ENCODE measurements at regions not wholly inside any gene's neighbourhood (a gene's known extent, or its start where the extent isn't known, plus 50 kb on each side); places are given as distances from the start of the nearest gene placed in this dataset.

GRCh38 chr7:84336303-84336702, 141.7 kb upstream of the SEMA3A start:
- RAD21 ChIA-PET (ENCODE audit: unreplicated experiment), result no interaction called here
- in situ Hi-C loops (cut with MboI), result no loop called here
- H2AFZ ChIP-seq (ENCODE audit: control insufficient read depth, low read depth, low read length), result peak overlapping the region; percentile 64
- TF ChIP-seq MTA2 (IDR thresholded peaks at IDR 0.05; ENCODE audit: low read depth) (0 out of 2 replicates have a peak, but pooled peaks have one; percentile 27), SMAD5 (IDR thresholded peaks at IDR 0.05; ENCODE audit: low read depth) (no peak), SKIL (IDR thresholded peaks at IDR 0.05; ENCODE audit: low read depth, poor library complexity, severe bottlenecking) (no peak), SMAD1 (IDR thresholded peaks at IDR 0.05; ENCODE audit: low read depth, partially characterized antibody) (no peak), JUNB (IDR thresholded peaks at IDR 0.05) (peak; percentile 73), YY1 (IDR thresholded peaks at IDR 0.05; ENCODE audit: low read depth, low read length) (peak; percentile 73), TBL1XR1 (IDR thresholded peaks at IDR 0.05; ENCODE audit: low read depth, low read length) (no peak), ZNF217 (IDR thresholded peaks at IDR 0.05) (0 out of 2 replicates have a peak, but pooled peaks have one; percentile 16), MEF2A (IDR thresholded peaks at IDR 0.05; ENCODE audit: insufficient read depth, low read depth, low read length) (peak; percentile 96), LARP7 (IDR thresholded peaks at IDR 0.05) (no peak), SUZ12 (IDR thresholded peaks at IDR 0.05; ENCODE audit: unreplicated experiment) (no peak), IKZF2 (IDR thresholded peaks at IDR 0.05) (peak; percentile 32 to 41; a peak in 2 of 4 replicates), IKZF1 (conservative IDR thresholded peaks at IDR 0.05) (peak; percentile 30), ELK1 (IDR thresholded peaks at IDR 0.05; ENCODE audit: low read depth, low read length) (no peak), NFIC (IDR thresholded peaks at IDR 0.05; ENCODE audit: low read depth, low read length) (peak; percentile 69; the same call in 1 of the 2 replicates), DPF2 (IDR thresholded peaks at IDR 0.05) (no peak), ESRRA (IDR thresholded peaks at IDR 0.05; ENCODE audit: low read length) (no peak), HSF1 (IDR thresholded peaks at IDR 0.05; ENCODE audit: low read depth, low read length) (no peak), ASH2L (IDR thresholded peaks at IDR 0.05; ENCODE audit: borderline replicate concordance, low read depth) (no peak), MXI1 (IDR thresholded peaks at IDR 0.05; ENCODE audit: low read depth, low read length) (no peak), RAD21 (IDR thresholded peaks at IDR 0.05; ENCODE audit: insufficient read depth, low read depth, low read length) (no peak)
- TF ChIP-seq, protein P1, sequence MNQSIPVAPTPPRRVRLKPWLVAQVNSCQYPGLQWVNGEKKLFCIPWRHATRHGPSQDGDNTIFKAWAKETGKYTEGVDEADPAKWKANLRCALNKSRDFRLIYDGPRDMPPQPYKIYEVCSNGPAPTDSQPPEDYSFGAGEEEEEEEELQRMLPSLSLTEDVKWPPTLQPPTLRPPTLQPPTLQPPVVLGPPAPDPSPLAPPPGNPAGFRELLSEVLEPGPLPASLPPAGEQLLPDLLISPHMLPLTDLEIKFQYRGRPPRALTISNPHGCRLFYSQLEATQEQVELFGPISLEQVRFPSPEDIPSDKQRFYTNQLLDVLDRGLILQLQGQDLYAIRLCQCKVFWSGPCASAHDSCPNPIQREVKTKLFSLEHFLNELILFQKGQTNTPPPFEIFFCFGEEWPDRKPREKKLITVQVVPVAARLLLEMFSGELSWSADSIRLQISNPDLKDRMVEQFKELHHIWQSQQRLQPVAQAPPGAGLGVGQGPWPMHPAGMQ (IDR thresholded peaks at IDR 0.05; ENCODE audit: borderline replicate concordance), result no peak

More at GRCh38 chr7:84336303-84336702, 141.7 kb upstream of the SEMA3A start:
- peak overlapping the region; percentile 3; the same call in 1 of the 2 replicates for H3K4me2 ChIP-seq (ENCODE audit: control insufficient read depth, insufficient read depth)
- H3K4me3 ChIP-seq, result no peak overlapping the region
- DNase-seq (ENCODE audit: low read depth, low spot score) (peak; percentile 21), FAIRE-seq (no peak), ATAC-seq (peak; percentile 93)
- ChIA-PET SMC1A (ENCODE audit: uncharacterized antibody, unreplicated experiment) (interaction anchor here (1.2 to 1.7 kb wide), 2 partner anchors 21 to 55 kb away, joined by 3 to 4 read pairs; no protein-coding TSS in a partner anchor), CTCF (interaction anchor here (1.0 kb wide), 1 partner anchor 141 kb away, joined by 5 read pairs; the partner anchor contains the start of gene SEMA3A), POLR2A (no interaction called here)
- H3K79me2 ChIP-seq (ENCODE audit: control insufficient read depth, insufficient read depth, low read length), result no peaks in the 10 kb centered on the region
- WGBS (ENCODE audit: insufficient coverage, insufficient replicate concordance, low lambda C conversion rate, missing lambda C conversion rate), result 0% methylated on average over 2 of the region's 2 CpGs
- no peaks in the 10 kb centered on the region for H3K9me3 ChIP-seq (replicated peaks; ENCODE audit: control insufficient read depth, insufficient read depth, low read length)
- no TSS peak for BruUV-seq (replicated peaks)
- no peak overlapping the region for H3K27ac ChIP-seq (ENCODE audit: control insufficient read depth, insufficient read depth)
- H3K9ac ChIP-seq (ENCODE audit: control insufficient read depth, insufficient read depth, low read length), result no peak overlapping the region
- no peaks in the 10 kb centered on the region for H4K20me1 ChIP-seq (ENCODE audit: control insufficient read depth, insufficient read depth)
- no peaks in the 10 kb centered on the region for H3K36me3 ChIP-seq (ENCODE audit: control insufficient read depth in 2 of 2, insufficient read depth in 2 of 2, low read length in 1 of 2)
- intact Hi-C loops (cut with micrococcal nuclease; ENCODE audit: unreplicated experiment), result no loop called here
- no peaks in the 10 kb centered on the region for H3K27me3 ChIP-seq (replicated peaks in 1 of 2; ENCODE audit: control insufficient read depth in 2 of 2, insufficient read depth in 2 of 2, low read length in 1 of 2)
- 0 out of 2 replicates have a peak, but pooled peaks cover 4% of the 10 kb centered on the region for H3K4me1 ChIP-seq (ENCODE audit: control insufficient read depth, insufficient read depth, low read length)

Data from GM12878 (cell line).